PC-3 (cell line): ENCODE measurements at regions not wholly inside any gene's neighbourhood (a gene's known extent, or its start where the extent isn't known, plus 50 kb on each side); places are given as distances from the start of the nearest gene placed in this dataset.

ENCODE experiments used
- ATAC-seq: fragments of 200-7000 bp; cut with Tn5 transposase; 2 replicates; pipeline ENCODE4 v1.9.1; 2020; ENCODE audit warnings: mild to moderate bottlenecking, moderate library complexity
- BruUV-seq: library from RNA; stranded (reverse); fragments of 400-500 nt; replicated peaks from 2 replicates; lab custom pipeline; 2021; lab: Mats Ljungman, UMichigan
- CTCF ChIA-PET: fragments of 300-600 bp; sonication (Branson Sonifier 250); formaldehyde crosslinking; loops from one replicate; lab custom pipeline; 2022; ENCODE audit warnings: antibody characterized with exemption; lab: Charles Lee
- POLR2A ChIA-PET: fragments of 300-600 bp; sonication (Branson Sonifier 250); formaldehyde crosslinking; loops from one replicate; lab custom pipeline; 2022; ENCODE audit warnings: antibody characterized with exemption; ENCODE audit not compliant: unreplicated experiment; lab: Charles Lee
- DNase-seq: peaks from one replicate; pipeline ENCODE4 v3.0.0-alpha.2; 2015
- H2AFZ ChIP-seq: fragments of 300-600 bp; sonication (generic); 2 replicates; pipeline ENCODE4 v1.6.0; 2016; ENCODE audit warnings: antibody characterized with exemption, low read length
- H3F3A ChIP-seq: fragments of 300-600 bp; sonication (generic); one replicate; pipeline ENCODE4 v1.6.0; 2017; ENCODE audit warnings: antibody characterized with exemption, low read length, control low read depth, mild to moderate bottlenecking; ENCODE audit not compliant: unreplicated experiment
- H3K27ac ChIP-seq: fragments of 300-600 bp; sonication (generic); 2 replicates; pipeline ENCODE4 v1.5.1; 2016; ENCODE audit warnings: mild to moderate bottlenecking, low read length
- H3K27me3 ChIP-seq: fragments of 300-600 bp; sonication (generic); 2 replicates; pipeline ENCODE4 v1.6.1; 2016; ENCODE audit warnings: low read length, mixed read lengths
- H3K36me3 ChIP-seq: fragments of 300-600 bp; sonication (generic); 2 replicates; pipeline ENCODE4 v1.6.1; 2016; ENCODE audit warnings: low read depth, mixed run types, low read length, mixed read lengths
- H3K4me1 ChIP-seq: fragments of 300-600 bp; sonication (generic); 2 replicates; pipeline ENCODE4 v1.5.1; 2016; ENCODE audit warnings: low read length; ENCODE audit not compliant: insufficient read depth
- H3K4me2 ChIP-seq: fragments of 300-600 bp; sonication (generic); 2 replicates; pipeline ENCODE4 v1.6.0; 2016; ENCODE audit warnings: low read length
- H3K4me3 ChIP-seq: fragments of 300-600 bp; sonication (generic); 2 replicates; pipeline ENCODE4 v1.5.1; 2016; ENCODE audit warnings: mild to moderate bottlenecking, low read length, mixed read lengths
- H3K79me2 ChIP-seq: fragments of 300-600 bp; sonication (generic); 2 replicates; pipeline ENCODE4 v1.6.1; 2017; ENCODE audit warnings: low read length, mixed read lengths
- H3K9ac ChIP-seq: fragments of 300-600 bp; sonication (generic); 2 replicates; pipeline ENCODE4 v1.6.0; 2016; ENCODE audit warnings: mild to moderate bottlenecking, low read length
- H3K9me2 ChIP-seq: fragments of 300-600 bp; sonication (generic); replicated peaks from 2 replicates; pipeline ENCODE4 v1.6.1; 2016; ENCODE audit warnings: mixed run types, low read length, mixed read lengths
- H3K9me3 ChIP-seq: fragments of 300-600 bp; sonication (generic); 2 replicates; pipeline ENCODE4 v1.6.1; 2016; ENCODE audit warnings: low read length, mixed read lengths
- H4K20me1 ChIP-seq: fragments of 300-600 bp; sonication (generic); 2 replicates; pipeline ENCODE4 v1.6.1; 2016; ENCODE audit warnings: low read length, mixed read lengths
- EZH2 ChIP-seq: fragments of 300-600 bp; sonication (generic); IDR thresholded peaks from one replicate; pipeline ENCODE4 v1.6.1; 2017; ENCODE audit warnings: antibody characterized with exemption, mild to moderate bottlenecking, low read length; ENCODE audit not compliant: unreplicated experiment
- EZH2phosphoT487 ChIP-seq: fragments of 300-600 bp; sonication (generic); IDR thresholded peaks from 2 replicates; pipeline ENCODE4 v1.6.1; 2018; ENCODE audit warnings: mild to moderate bottlenecking, antibody characterized with exemption, low read length, borderline replicate concordance
- intact Hi-C: fragments of 100-400 bp; cut with micrococcal nuclease; formaldehyde crosslinking; loops from 2 replicates; pipeline ENCODE4 v1.9.0; 2023
- TF ChIP-seq, protein P1 (sequence below): fragments of 300-600 bp; sonication (generic); conservative IDR thresholded peaks from 2 replicates; pipeline ENCODE4 v1.5.1; 2017; ENCODE audit warnings: antibody characterized with exemption, low read depth, mild to moderate bottlenecking, low read length

DNA sequence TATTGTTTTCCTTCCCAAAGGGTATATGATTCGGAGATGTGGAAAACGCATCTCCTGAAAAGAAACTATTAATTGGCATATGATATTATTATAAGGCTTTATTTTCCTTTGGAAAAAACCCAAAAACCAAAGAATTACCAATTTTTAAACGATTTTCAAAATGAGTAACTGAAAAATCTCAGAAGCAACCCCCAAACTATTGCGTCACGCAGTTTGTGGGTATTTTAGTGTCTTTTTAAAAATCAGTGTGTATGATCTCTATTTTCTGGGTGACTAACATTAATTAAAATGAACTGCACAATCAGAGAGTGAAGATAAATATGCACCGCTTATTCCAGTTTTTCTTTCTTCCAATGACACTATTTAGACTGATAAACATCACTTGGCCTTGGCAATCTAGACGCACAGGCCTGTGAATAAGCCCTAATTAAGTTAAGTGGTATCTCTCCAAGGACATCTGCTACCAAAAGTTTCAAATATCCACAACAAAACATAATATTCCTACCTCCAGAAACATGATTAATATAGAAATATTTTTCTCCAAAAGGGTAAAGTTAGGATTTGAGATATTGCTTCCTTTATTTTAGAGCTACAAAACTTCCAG lies 511.5 kb upstream of the FAM241A start:
- Histone ChIP-seq H3K4me1 (no peaks in the 10 kb centered on the region; the same call in 1 of the 2 replicates), H3K79me2 (no peaks in the 10 kb centered on the region), H3F3A (no peaks in the 10 kb centered on the region), H3K27ac (no peak overlapping the region), H3K4me3 (no peak overlapping the region), H3K4me2 (no peak overlapping the region), H3K36me3 (no peaks in the 10 kb centered on the region), H3K9ac (no peak overlapping the region), H4K20me1 (no peaks in the 10 kb centered on the region), H3K9me2 (no peaks in the 10 kb centered on the region), H3K9me3 (no peaks in the 10 kb centered on the region), H2AFZ (no peak overlapping the region), H3K27me3 (peaks cover 35% of the 10 kb centered on the region)
- POLR2A ChIA-PET: no interaction called here
- intact Hi-C loops: loop anchor here (5.0 kb wide), 4 partner anchors 351 to 1636 kb away; no protein-coding TSS in a partner anchor
- TF ChIP-seq, protein P1, sequence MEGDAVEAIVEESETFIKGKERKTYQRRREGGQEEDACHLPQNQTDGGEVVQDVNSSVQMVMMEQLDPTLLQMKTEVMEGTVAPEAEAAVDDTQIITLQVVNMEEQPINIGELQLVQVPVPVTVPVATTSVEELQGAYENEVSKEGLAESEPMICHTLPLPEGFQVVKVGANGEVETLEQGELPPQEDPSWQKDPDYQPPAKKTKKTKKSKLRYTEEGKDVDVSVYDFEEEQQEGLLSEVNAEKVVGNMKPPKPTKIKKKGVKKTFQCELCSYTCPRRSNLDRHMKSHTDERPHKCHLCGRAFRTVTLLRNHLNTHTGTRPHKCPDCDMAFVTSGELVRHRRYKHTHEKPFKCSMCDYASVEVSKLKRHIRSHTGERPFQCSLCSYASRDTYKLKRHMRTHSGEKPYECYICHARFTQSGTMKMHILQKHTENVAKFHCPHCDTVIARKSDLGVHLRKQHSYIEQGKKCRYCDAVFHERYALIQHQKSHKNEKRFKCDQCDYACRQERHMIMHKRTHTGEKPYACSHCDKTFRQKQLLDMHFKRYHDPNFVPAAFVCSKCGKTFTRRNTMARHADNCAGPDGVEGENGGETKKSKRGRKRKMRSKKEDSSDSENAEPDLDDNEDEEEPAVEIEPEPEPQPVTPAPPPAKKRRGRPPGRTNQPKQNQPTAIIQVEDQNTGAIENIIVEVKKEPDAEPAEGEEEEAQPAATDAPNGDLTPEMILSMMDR: no peak
- TF ChIP-seq EZH2phosphoT487 (no peak), EZH2 (no peak)
- no peak for DNase-seq
- ATAC-seq: no peak
- BruUV-seq: no TSS peak
- CTCF ChIA-PET: no interaction called here

DNA sequence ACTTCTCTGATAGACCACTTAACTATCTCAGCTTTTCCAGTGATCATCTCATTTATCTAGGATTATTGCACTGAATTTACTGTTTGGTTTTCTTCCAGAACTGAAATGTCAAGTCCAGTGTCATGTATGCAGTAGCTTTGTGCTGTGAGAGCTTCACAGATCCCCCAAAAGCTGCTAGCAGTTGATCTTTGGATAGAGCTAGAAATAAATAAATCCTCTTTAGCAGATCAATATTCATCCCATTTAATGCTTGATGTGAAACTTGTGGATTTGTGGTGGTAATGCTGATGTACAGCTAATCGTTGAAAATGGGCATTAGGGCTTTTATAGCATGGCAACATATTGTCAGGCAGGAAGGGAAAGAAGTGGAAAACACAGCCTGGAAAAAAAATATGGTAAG lies 509.6 kb upstream of the FAM241A start:
- intact Hi-C loops: no loop called here
- Histone ChIP-seq H3K4me2 (no peak overlapping the region), H3F3A (no peaks in the 10 kb centered on the region), H3K9me3 (no peaks in the 10 kb centered on the region), H3K27ac (no peak overlapping the region), H3K4me3 (no peak overlapping the region), H2AFZ (no peak overlapping the region), H3K79me2 (no peaks in the 10 kb centered on the region), H3K9ac (no peak overlapping the region), H3K9me2 (no peaks in the 10 kb centered on the region), H4K20me1 (no peaks in the 10 kb centered on the region), H3K4me1 (peaks cover 6% of the 10 kb centered on the region; the same call in 1 of the 2 replicates), H3K27me3 (peaks cover 39% of the 10 kb centered on the region), H3K36me3 (no peaks in the 10 kb centered on the region)
- BruUV-seq: no TSS peak
- CTCF ChIA-PET: no interaction called here
- DNase-seq (no peak), ATAC-seq (no peak)
- POLR2A ChIA-PET: no interaction called here
- TF ChIP-seq, protein P1: no peak
- TF ChIP-seq EZH2phosphoT487: no peak
- no peak for TF ChIP-seq EZH2

DNA sequence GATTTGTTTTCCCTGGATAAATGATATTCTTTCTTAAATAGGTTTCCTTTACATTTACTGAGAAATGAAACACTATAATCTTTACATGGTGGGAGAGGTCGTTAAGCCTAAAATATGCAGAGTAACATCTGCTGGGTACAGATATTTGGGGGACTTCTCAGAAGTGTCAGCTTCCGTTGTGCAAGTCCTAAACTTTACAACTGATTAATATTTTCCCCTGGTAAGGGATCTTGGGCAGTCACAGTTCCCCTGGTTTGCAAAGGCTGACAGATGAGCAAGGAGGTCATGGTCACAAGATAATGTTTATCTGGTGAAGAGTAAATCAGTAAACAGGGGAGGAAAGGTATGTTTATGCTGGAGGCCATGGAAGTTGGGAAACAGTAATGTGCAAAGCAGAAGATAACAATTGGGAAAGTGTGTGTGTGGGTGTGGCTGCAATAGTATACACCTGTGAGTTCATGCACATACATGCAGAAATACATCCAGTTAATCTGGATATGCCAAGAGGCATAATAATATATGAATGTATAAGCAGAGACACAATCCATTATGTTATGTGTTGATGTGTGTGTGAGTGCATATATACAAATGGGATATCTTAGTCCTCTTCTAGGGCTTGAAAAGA lies 508.2 kb upstream of the FAM241A start:
- ChIA-PET CTCF (no interaction called here), POLR2A (no interaction called here)
- ATAC-seq (no peak), DNase-seq (no peak)
- BruUV-seq: no TSS peak
- Histone ChIP-seq H3K9me2 (no peaks in the 10 kb centered on the region), H3K79me2 (no peaks in the 10 kb centered on the region), H3K9me3 (no peaks in the 10 kb centered on the region), H3K36me3 (no peaks in the 10 kb centered on the region; the same call in 1 of the 2 replicates), H3K27me3 (peaks cover 39% of the 10 kb centered on the region), H3K27ac (no peak overlapping the region), H3K4me2 (no peak overlapping the region), H4K20me1 (no peaks in the 10 kb centered on the region), H2AFZ (no peak overlapping the region), H3K9ac (no peak overlapping the region), H3K4me3 (no peak overlapping the region), H3F3A (no peaks in the 10 kb centered on the region), H3K4me1 (peaks cover 6% of the 10 kb centered on the region; the same call in 1 of the 2 replicates)
- intact Hi-C loops: no loop called here
- TF ChIP-seq EZH2: no peak
- TF ChIP-seq, protein P1: no peak
- TF ChIP-seq EZH2phosphoT487: no peak
